ENCODE measurements at regions not wholly inside any gene's neighbourhood (a gene's known extent, or its start where the extent isn't known, plus 50 kb on each side); places are given as distances from the start of the nearest gene placed in this dataset.
"Not testable (repeated sequence)": the region's sequence is repeated elsewhere in the genome, so short reads cannot be mapped to it uniquely, and the experiment has no call there.

GRCh38 chr11:71638801-71639519 is 56.3 kb upstream of the KRTAP5-11 start:
- H3K79me2 ChIP-seq (ENCODE audit: insufficient read depth, low read depth); H4K20me1 ChIP-seq (ENCODE audit: insufficient read depth); H3K27me3 ChIP-seq (ENCODE audit: insufficient read depth, low read depth); H3K27ac ChIP-seq; H3K4me2 ChIP-seq; H3K4me1 ChIP-seq (ENCODE audit: low read depth, poor library complexity, severe bottlenecking); H3K4me3 ChIP-seq (IDR thresholded peaks at IDR 0.05; ENCODE audit: insufficient read depth, low read depth, low read length); H3K36me3 ChIP-seq (ENCODE audit: insufficient read depth): not testable (repeated sequence)
- Histone ChIP-seq H3K9ac (peak overlapping the region; percentile 18; the same call in 1 of the 2 replicates), H2AFZ (ENCODE audit: low read depth) (peak overlapping the region; percentile 34; the same call in 1 of the 2 replicates)
- TF ChIP-seq, protein P1, sequence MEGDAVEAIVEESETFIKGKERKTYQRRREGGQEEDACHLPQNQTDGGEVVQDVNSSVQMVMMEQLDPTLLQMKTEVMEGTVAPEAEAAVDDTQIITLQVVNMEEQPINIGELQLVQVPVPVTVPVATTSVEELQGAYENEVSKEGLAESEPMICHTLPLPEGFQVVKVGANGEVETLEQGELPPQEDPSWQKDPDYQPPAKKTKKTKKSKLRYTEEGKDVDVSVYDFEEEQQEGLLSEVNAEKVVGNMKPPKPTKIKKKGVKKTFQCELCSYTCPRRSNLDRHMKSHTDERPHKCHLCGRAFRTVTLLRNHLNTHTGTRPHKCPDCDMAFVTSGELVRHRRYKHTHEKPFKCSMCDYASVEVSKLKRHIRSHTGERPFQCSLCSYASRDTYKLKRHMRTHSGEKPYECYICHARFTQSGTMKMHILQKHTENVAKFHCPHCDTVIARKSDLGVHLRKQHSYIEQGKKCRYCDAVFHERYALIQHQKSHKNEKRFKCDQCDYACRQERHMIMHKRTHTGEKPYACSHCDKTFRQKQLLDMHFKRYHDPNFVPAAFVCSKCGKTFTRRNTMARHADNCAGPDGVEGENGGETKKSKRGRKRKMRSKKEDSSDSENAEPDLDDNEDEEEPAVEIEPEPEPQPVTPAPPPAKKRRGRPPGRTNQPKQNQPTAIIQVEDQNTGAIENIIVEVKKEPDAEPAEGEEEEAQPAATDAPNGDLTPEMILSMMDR (conservative IDR thresholded peaks at IDR 0.05; ENCODE audit: low read depth, low read length) = peak; percentile 43; the same call in 1 of the 2 replicates

GRCh38 chr11:71639520-71639849 is 56.8 kb upstream of the KRTAP5-11 start:
- not testable (repeated sequence) for H3K27me3 ChIP-seq (ENCODE audit: insufficient read depth, low read depth); H4K20me1 ChIP-seq (ENCODE audit: insufficient read depth); H3K4me2 ChIP-seq; H3K36me3 ChIP-seq (ENCODE audit: insufficient read depth); H3K4me3 ChIP-seq (IDR thresholded peaks at IDR 0.05; ENCODE audit: insufficient read depth, low read depth, low read length); H3K4me1 ChIP-seq (ENCODE audit: low read depth, poor library complexity, severe bottlenecking); H3K79me2 ChIP-seq (ENCODE audit: insufficient read depth, low read depth); H3K27ac ChIP-seq
- H2AFZ ChIP-seq (ENCODE audit: low read depth) = peak overlapping the region; percentile 34; the same call in 1 of the 2 replicates
- peak overlapping the region; percentile 18; the same call in 1 of the 2 replicates for H3K9ac ChIP-seq

DNA sequence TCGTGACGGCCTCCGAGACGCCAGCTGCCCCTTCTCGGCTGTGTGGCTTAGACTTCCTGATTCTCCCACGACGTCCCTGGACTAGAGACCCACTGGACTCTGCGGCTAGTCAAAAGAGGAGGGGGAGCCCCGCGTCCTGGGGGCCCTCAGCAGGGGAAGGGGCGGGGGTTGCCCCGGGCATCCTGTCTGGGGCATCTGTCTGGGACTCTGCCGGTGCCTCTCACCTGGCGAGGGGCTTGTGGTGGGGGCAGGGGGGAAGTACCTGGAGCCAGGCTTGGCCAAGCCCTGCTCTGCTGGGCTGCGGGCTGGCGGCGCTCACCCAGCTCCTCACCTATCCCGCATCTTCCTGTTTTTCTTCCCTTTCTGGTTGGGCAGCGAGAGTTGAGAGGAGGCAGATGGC is 57.2 kb upstream of the KRTAP5-11 start:
- not testable (repeated sequence) for H3K27ac ChIP-seq; H3K9ac ChIP-seq; H3K36me3 ChIP-seq (ENCODE audit: insufficient read depth); H3K4me3 ChIP-seq (IDR thresholded peaks at IDR 0.05; ENCODE audit: insufficient read depth, low read depth, low read length); H3K79me2 ChIP-seq (ENCODE audit: insufficient read depth, low read depth); H3K4me2 ChIP-seq; H4K20me1 ChIP-seq (ENCODE audit: insufficient read depth); H3K4me1 ChIP-seq (ENCODE audit: low read depth, poor library complexity, severe bottlenecking); H2AFZ ChIP-seq (ENCODE audit: low read depth); H3K27me3 ChIP-seq (ENCODE audit: insufficient read depth, low read depth)

GRCh38 chr11:71647078-71647477 is 64.4 kb upstream of the KRTAP5-11 start:
- not testable (repeated sequence) for H3K36me3 ChIP-seq (ENCODE audit: insufficient read depth); H4K20me1 ChIP-seq (ENCODE audit: insufficient read depth); H2AFZ ChIP-seq (ENCODE audit: low read depth); H3K4me2 ChIP-seq; H3K4me1 ChIP-seq (ENCODE audit: low read depth, poor library complexity, severe bottlenecking); H3K27me3 ChIP-seq (ENCODE audit: insufficient read depth, low read depth); H3K27ac ChIP-seq; H3K9ac ChIP-seq; H3K4me3 ChIP-seq (IDR thresholded peaks at IDR 0.05; ENCODE audit: insufficient read depth, low read depth, low read length); H3K79me2 ChIP-seq (ENCODE audit: insufficient read depth, low read depth)

DNA sequence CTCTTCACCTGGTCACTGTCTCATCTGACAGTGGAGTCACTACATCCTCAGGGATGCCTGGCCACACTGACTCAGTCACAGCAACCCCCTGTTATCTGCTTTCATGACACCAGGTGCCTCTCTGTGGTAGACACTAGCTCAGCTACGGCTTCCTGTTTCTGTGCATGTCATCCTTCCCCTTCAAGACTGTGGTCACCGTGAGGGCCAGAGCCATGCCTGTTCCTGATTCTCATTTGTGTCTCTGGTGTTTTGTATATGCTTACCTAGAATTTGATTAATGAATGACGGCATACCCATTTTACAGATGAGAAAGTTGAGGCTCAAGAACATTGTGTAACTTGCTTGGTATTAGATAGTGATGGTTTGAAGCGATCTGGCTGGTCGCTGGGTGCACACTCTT is 70.3 kb upstream of the KRTAP5-11 start:
- not testable (repeated sequence) for H3K79me2 ChIP-seq (ENCODE audit: insufficient read depth, low read depth); H3K9ac ChIP-seq; H3K4me1 ChIP-seq (ENCODE audit: low read depth, poor library complexity, severe bottlenecking); H3K27ac ChIP-seq; H4K20me1 ChIP-seq (ENCODE audit: insufficient read depth); H3K4me2 ChIP-seq; H3K27me3 ChIP-seq (ENCODE audit: insufficient read depth, low read depth); H3K36me3 ChIP-seq (ENCODE audit: insufficient read depth); H3K4me3 ChIP-seq (IDR thresholded peaks at IDR 0.05; ENCODE audit: insufficient read depth, low read depth, low read length); H2AFZ ChIP-seq (ENCODE audit: low read depth)

- not testable (repeated sequence) for H4K20me1 ChIP-seq (ENCODE audit: insufficient read depth); H3K27me3 ChIP-seq (ENCODE audit: insufficient read depth, low read depth); H3K4me3 ChIP-seq (IDR thresholded peaks at IDR 0.05; ENCODE audit: insufficient read depth, low read depth, low read length); H3K27ac ChIP-seq; H2AFZ ChIP-seq (ENCODE audit: low read depth); H3K4me1 ChIP-seq (ENCODE audit: low read depth, poor library complexity, severe bottlenecking); H3K79me2 ChIP-seq (ENCODE audit: insufficient read depth, low read depth); H3K36me3 ChIP-seq (ENCODE audit: insufficient read depth); H3K9ac ChIP-seq; H3K4me2 ChIP-seq
Measured at GRCh38 chr11:71654423-71654822, 71.7 kb upstream of the KRTAP5-11 start.

DNA sequence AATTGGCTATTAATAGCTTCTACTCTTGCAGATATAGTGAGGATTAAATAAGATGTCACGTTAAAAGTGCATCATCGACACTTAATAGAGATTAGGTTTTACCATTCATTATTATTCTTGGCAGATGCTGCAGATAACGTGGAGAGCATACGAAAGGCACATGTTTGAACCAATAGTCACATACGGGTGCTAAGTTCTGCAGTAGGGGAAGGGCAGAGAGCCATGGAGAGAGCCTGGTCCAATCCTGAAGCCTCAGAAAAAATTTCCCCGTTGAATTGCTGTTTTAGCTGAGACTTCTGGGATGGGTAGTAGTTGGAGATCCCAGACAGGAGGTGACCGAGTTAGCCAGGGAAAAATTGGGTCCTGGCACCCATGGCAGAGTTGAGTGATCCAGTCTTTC is 72.4 kb upstream of the KRTAP5-11 start:
- H3K9ac ChIP-seq; H3K4me3 ChIP-seq (IDR thresholded peaks at IDR 0.05; ENCODE audit: insufficient read depth, low read depth, low read length); H3K4me1 ChIP-seq (ENCODE audit: low read depth, poor library complexity, severe bottlenecking); H3K27me3 ChIP-seq (ENCODE audit: insufficient read depth, low read depth); H3K27ac ChIP-seq; H3K79me2 ChIP-seq (ENCODE audit: insufficient read depth, low read depth); H2AFZ ChIP-seq (ENCODE audit: low read depth); H3K36me3 ChIP-seq (ENCODE audit: insufficient read depth); H3K4me2 ChIP-seq; H4K20me1 ChIP-seq (ENCODE audit: insufficient read depth): not testable (repeated sequence)

GRCh38 chr11:71656513-71656912 is 73.8 kb upstream of the KRTAP5-11 start:
- not testable (repeated sequence) for H2AFZ ChIP-seq (ENCODE audit: low read depth); H3K27me3 ChIP-seq (ENCODE audit: insufficient read depth, low read depth); H3K27ac ChIP-seq; H3K9ac ChIP-seq; H3K4me3 ChIP-seq (IDR thresholded peaks at IDR 0.05; ENCODE audit: insufficient read depth, low read depth, low read length); H3K4me1 ChIP-seq (ENCODE audit: low read depth, poor library complexity, severe bottlenecking); H3K36me3 ChIP-seq (ENCODE audit: insufficient read depth); H3K4me2 ChIP-seq; H3K79me2 ChIP-seq (ENCODE audit: insufficient read depth, low read depth); H4K20me1 ChIP-seq (ENCODE audit: insufficient read depth)

GRCh38 chr11:71664941-71665340 is 82.3 kb upstream of the KRTAP5-11 start:
- H3K4me1 ChIP-seq (ENCODE audit: low read depth, poor library complexity, severe bottlenecking); H3K4me2 ChIP-seq; H3K4me3 ChIP-seq (IDR thresholded peaks at IDR 0.05; ENCODE audit: insufficient read depth, low read depth, low read length); H3K9ac ChIP-seq; H3K36me3 ChIP-seq (ENCODE audit: insufficient read depth); H4K20me1 ChIP-seq (ENCODE audit: insufficient read depth); H3K27me3 ChIP-seq (ENCODE audit: insufficient read depth, low read depth); H3K79me2 ChIP-seq (ENCODE audit: insufficient read depth, low read depth); H3K27ac ChIP-seq; H2AFZ ChIP-seq (ENCODE audit: low read depth): not testable (repeated sequence)

GRCh38 chr11:71698110-71698509 is 115.4 kb upstream of the KRTAP5-11 start:
- H3K4me2 ChIP-seq; H3K79me2 ChIP-seq (ENCODE audit: insufficient read depth, low read depth); H3K27me3 ChIP-seq (ENCODE audit: insufficient read depth, low read depth); H3K4me1 ChIP-seq (ENCODE audit: low read depth, poor library complexity, severe bottlenecking); H2AFZ ChIP-seq (ENCODE audit: low read depth); H3K27ac ChIP-seq; H4K20me1 ChIP-seq (ENCODE audit: insufficient read depth); H3K4me3 ChIP-seq (IDR thresholded peaks at IDR 0.05; ENCODE audit: insufficient read depth, low read depth, low read length); H3K36me3 ChIP-seq (ENCODE audit: insufficient read depth); H3K9ac ChIP-seq: not testable (repeated sequence)
